Cerebellar nuclear complex (tissue), 1 donor: ENCODE measurements at regions not wholly inside any gene's neighbourhood (a gene's known extent, or its start where the extent isn't known, plus 50 kb on each side); places are given as distances from the start of the nearest gene placed in this dataset.

Experiments
- DNase-seq, 2 experiments: peaks; one replicate each; lab custom pipeline; 2025; lab: John Stamatoyannopoulos, UW

- DNase-seq, result no peak
These were observed 118.5 kb upstream of the ERCC6L2 start for GRCh38 chr9:95756986-95757385.

GRCh38 chr9:95756101-95756500 is 119.4 kb upstream of the ERCC6L2 start:
- DNase-seq, result no peak

- no peak for DNase-seq
These were observed 120.1 kb upstream of the ERCC6L2 start for GRCh38 chr9:95755421-95755730.

- no peak for DNase-seq
These were observed 120.7 kb upstream of the ERCC6L2 start for GRCh38 chr9:95754533-95755420.

GRCh38 chr9:95753762-95754465 is 121.6 kb upstream of the ERCC6L2 start:
- DNase-seq, result no peak

- no peak for DNase-seq
These were observed 123.3 kb upstream of the ERCC6L2 start for GRCh38 chr9:95752129-95752731.

- no peak for DNase-seq
These were observed 124.0 kb upstream of the ERCC6L2 start for GRCh38 chr9:95751520-95751790.

- DNase-seq, result no peak
These were observed 124.6 kb upstream of the ERCC6L2 start for GRCh38 chr9:95750725-95751519.

- no peak for DNase-seq
These were observed 126.0 kb upstream of the ERCC6L2 start for GRCh38 chr9:95749493-95749892.

- no peak for DNase-seq
These were observed 128.9 kb upstream of the ERCC6L2 start for GRCh38 chr9:95746408-95747180.

- no peak for DNase-seq
These were observed 132.7 kb upstream of the ERCC6L2 start for GRCh38 chr9:95742821-95743220.

- no peak for DNase-seq
These were observed 133.9 kb upstream of the ERCC6L2 start for GRCh38 chr9:95741631-95742030.

- no peak for DNase-seq
These were observed 135.1 kb upstream of the ERCC6L2 start for GRCh38 chr9:95740217-95741004.

- no peak for DNase-seq
These were observed 137.1 kb upstream of the ERCC6L2 start for GRCh38 chr9:95738438-95738837.

GRCh38 chr9:95736891-95737522 is 138.5 kb upstream of the ERCC6L2 start:
- DNase-seq, result no peak

- DNase-seq, result no peak
These were observed 139.1 kb upstream of the ERCC6L2 start for GRCh38 chr9:95736370-95736769.

- DNase-seq, result no peak
These were observed 139.8 kb upstream of the ERCC6L2 start for GRCh38 chr9:95735701-95736100.

- DNase-seq, result no peak
These were observed 141.5 kb upstream of the ERCC6L2 start for GRCh38 chr9:95733741-95734666.
